Hindlimb muscle (tissue), 1 donor: ENCODE measurements at regions not wholly inside any gene's neighbourhood (a gene's known extent, or its start where the extent isn't known, plus 50 kb on each side); places are given as distances from the start of the nearest gene placed in this dataset.
"Not testable (repeated sequence)": the region's sequence is repeated elsewhere in the genome, so short reads cannot be mapped to it uniquely, and the experiment has no call there.

Source experiments
- DNase-seq: peaks from one replicate; pipeline ENCODE4 v3.0.0-alpha.2; 2013

GRCh38 chr7:56697058-56697457 lies 435.2 kb downstream of the ZNF479 start:
- not testable (repeated sequence) for DNase-seq

GRCh38 chr7:56686276-56686859 lies 445.9 kb downstream of the ZNF479 start:
- no peak for DNase-seq

DNA sequence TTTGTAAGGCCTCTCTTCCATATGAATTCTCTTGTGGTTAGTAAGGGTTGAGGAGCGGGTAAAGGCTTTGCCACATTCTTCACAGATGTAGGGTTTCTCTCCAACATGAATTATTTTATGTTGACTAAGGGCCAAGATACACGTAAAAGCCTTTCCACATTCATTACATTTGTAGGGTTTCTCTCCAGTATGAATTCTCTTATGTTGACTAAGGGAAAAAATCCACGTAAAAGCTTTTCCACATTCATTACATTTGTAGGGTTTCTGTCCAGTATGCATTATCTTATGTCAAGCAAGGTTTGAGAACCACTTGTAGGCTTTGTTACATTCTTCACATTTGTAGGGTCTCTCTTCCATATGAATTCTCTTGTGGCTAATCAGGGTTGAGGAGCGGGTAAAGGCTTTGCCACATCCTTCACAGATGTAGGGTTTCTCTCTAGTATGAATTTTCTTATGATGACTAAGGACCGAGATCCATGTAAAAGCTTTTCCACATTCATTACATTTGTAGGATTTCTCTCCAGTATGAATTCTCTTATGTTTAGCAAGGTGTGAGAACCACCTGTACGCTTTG lies 493.0 kb downstream of the ZNF479 start:
- DNase-seq, result no peak

- no peak for DNase-seq
Observed at GRCh38 chr7:56609852-56610355, 493.7 kb upstream of the NUPR2 start.

DNA sequence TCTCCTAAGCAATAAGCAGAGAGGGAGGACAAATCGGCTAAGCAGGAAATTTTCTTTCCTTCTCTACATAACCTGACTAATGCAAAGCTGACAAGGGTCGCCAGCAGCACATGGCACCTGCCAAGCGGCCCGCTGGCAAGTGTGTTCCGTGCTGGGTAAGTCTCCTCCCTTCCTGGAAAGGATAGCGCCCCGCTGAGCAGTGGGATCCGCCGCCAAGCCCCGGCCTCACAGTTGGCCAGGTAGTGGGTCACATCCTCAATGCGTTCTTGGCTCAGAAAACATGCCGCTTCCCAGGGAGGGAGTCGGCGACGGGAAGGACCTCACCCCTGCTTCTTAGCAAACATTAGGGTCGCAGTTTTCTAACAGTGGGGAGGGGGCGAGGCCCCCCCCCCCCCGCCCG lies 488.9 kb upstream of the NUPR2 start:
- no peak for DNase-seq

DNA sequence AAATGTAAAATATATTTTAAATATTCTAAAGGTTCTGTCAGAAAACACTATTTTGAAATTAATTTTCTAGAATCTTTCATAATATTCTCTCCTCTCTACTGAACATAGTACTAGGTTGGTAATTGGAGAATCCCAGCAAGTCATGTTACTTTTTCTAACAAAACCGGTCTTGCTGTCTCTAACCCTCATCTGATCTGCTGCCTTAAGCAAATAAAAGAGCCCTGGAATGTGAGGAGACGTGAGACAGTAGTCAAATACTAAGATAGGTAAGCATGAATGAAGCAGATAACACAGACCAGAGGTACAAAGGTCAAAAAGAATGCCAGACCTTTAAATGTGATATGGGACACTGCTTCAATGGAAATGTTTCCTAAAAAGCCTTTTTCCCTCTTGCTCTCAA lies 462.4 kb upstream of the NUPR2 start:
- no peak for DNase-seq

GRCh38 chr7:56570968-56571367 lies 454.8 kb upstream of the NUPR2 start:
- DNase-seq, result no peak

- no peak for DNase-seq
Observed at GRCh38 chr7:56538541-56539429, 422.6 kb upstream of the NUPR2 start.

DNA sequence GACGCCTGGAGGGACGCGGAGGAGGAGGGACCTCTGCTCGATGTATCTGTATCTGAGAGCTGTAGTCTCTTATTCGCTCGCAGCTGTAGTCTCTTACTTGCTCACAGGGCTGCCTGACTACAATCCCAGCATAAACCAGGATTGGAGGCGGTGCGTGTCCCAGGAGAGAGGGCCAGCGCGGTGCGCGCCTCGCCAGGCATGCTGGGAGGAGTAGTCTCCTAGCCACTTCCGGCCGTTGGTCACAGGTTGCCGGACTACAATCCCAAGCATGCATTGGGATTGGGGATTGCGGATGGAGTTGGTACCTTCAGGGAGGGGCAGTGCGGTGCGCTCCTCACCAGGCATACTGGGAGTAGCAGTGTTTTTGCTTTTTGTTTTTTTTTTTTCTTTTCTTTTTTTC lies 421.7 kb upstream of the NUPR2 start:
- DNase-seq, result no peak

GRCh38 chr7:56537477-56537876 lies 421.3 kb upstream of the NUPR2 start:
- no peak for DNase-seq

- DNase-seq, result no peak
Observed at GRCh38 chr7:56495165-56495564, 378.9 kb upstream of the NUPR2 start.

- DNase-seq, result no peak
Observed at GRCh38 chr7:56493704-56494450, 377.7 kb upstream of the NUPR2 start.

DNA sequence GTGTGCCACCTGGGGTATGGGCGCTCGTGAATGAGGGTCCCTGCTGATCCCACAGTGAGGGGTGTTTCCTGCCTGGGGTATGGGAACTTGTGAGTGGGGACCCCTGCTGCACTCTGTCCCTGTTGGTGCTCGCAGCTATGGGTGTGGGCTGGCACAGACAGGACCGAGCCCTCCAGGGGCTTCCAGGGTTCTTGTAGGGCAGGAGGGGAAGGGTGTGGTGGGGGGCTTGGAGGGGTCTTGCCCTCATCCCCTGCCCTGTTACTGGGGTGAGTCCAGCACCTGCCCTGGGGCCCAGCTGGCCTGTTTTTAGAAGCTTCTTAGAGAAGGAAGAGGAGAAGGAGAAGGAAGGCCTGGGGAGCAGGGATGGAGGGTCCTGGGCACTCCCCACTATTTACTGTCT lies 377.0 kb upstream of the NUPR2 start:
- no peak for DNase-seq

DNA sequence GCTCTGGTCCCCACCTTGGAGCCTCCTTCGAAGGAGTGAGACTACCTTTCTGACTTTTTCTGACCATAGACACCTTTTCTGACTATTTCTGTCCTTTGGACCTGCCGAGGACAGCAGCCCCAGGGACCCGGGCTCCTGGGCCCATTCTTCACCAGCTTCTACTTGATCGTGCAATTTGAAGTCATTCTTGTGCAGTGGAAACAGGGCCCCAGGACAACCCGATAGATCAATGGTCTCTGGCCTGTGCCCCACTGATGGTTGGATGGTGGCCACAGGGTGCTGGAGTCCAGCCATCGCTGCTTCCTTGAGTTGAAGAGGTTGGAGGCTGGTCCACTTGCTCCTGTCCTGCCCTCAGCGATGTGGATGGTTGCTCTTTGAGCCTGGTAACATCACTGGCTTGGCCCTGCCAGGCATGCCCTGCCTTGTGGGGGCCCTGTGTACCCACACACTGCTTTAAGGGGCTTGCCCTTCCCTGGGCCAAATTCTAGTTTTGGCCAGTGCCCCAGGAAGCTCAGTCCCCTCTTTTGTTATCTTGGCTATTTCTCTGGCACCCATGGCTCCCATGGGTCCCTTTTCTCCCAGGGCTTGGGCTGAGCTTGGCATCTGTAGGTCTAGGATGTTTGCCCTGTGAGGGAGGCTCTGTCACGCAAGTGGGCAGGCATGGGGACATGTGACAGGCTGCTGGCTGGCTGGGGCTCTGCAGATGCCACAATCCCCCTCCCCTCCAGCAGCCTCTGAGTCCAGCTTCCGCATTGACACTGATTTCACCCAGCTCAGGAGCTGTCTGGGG lies 375.6 kb upstream of the NUPR2 start:
- DNase-seq, result no peak

GRCh38 chr7:56483861-56484550 lies 367.8 kb upstream of the NUPR2 start:
- no peak for DNase-seq

DNA sequence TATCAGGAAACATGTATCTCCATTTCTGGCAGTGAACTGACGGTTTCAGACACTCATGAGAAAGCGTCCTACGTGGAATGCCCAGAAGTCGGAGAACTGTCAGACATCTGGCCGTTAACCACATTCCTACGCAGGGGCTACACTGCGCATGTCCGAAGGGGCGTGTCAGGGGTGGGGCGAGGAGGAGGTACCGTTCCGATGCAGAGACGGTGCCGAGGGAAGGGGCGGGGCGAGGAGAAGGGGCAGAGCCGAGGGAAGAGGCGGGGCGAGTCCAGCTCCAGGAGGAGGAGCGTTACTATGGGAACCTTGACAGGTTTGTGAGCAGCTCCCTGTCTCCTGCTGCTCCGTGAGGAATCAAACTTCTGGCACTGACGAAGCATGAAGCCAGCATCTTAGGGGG lies 366.9 kb upstream of the NUPR2 start:
- DNase-seq, result no peak

- DNase-seq, result no peak
Observed at GRCh38 chr7:56479748-56480147, 363.5 kb upstream of the NUPR2 start.

GRCh38 chr7:56479136-56479535 lies 362.9 kb upstream of the NUPR2 start:
- DNase-seq, result no peak

GRCh38 chr7:56474271-56474670 lies 358.1 kb upstream of the NUPR2 start:
- DNase-seq, result no peak

GRCh38 chr7:56471811-56472210 lies 355.6 kb upstream of the NUPR2 start:
- DNase-seq, result no peak
